ENCODE measurements at regions not wholly inside any gene's neighbourhood (a gene's known extent, or its start where the extent isn't known, plus 50 kb on each side); places are given as distances from the start of the nearest gene placed in this dataset.

DNA sequence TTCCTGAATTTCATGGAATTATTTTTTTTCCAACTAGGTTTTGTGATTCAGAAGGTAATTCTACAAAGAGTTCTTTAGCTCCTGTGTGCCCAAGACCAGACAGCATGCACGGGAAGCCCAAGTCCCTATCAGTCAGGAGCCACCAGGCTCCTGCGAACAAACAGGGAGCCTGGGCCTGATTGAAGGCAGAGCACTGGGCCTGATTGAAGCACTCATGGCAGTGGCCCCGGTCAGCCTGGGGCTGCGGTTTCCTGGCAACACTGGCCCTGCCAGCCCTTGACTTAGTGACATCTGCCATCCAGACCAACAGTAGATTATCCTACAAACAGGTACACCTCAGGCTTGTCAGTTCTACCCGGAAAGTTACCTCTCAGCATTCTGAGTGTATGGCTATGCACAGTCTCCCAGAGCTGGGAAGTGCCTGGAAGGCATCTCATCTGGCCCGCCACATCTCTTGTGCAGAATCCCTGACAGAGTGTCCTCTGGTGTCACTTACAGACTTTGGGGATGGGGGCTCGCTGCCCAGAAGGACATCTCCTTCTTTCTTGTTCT lies 133.8 kb downstream of the VEGFA start:
- TF ChIP-seq ZNF24 (IDR thresholded peaks at IDR 0.05) (no peak), ZNF350 (CRISPR knock-in tag; IDR thresholded peaks at IDR 0.05; ENCODE audit: borderline replicate concordance, low read depth) (no peak)
- TF ChIP-seq, protein P1, sequence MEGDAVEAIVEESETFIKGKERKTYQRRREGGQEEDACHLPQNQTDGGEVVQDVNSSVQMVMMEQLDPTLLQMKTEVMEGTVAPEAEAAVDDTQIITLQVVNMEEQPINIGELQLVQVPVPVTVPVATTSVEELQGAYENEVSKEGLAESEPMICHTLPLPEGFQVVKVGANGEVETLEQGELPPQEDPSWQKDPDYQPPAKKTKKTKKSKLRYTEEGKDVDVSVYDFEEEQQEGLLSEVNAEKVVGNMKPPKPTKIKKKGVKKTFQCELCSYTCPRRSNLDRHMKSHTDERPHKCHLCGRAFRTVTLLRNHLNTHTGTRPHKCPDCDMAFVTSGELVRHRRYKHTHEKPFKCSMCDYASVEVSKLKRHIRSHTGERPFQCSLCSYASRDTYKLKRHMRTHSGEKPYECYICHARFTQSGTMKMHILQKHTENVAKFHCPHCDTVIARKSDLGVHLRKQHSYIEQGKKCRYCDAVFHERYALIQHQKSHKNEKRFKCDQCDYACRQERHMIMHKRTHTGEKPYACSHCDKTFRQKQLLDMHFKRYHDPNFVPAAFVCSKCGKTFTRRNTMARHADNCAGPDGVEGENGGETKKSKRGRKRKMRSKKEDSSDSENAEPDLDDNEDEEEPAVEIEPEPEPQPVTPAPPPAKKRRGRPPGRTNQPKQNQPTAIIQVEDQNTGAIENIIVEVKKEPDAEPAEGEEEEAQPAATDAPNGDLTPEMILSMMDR (CRISPR knock-in tag; IDR thresholded peaks at IDR 0.05): no peak
- TF ChIP-seq, protein P2, sequence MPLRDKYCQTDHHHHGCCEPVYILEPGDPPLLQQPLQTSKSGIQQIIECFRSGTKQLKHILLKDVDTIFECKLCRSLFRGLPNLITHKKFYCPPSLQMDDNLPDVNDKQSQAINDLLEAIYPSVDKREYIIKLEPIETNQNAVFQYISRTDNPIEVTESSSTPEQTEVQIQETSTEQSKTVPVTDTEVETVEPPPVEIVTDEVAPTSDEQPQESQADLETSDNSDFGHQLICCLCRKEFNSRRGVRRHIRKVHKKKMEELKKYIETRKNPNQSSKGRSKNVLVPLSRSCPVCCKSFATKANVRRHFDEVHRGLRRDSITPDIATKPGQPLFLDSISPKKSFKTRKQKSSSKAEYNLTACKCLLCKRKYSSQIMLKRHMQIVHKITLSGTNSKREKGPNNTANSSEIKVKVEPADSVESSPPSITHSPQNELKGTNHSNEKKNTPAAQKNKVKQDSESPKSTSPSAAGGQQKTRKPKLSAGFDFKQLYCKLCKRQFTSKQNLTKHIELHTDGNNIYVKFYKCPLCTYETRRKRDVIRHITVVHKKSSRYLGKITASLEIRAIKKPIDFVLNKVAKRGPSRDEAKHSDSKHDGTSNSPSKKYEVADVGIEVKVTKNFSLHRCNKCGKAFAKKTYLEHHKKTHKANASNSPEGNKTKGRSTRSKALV (CRISPR knock-in tag; IDR thresholded peaks at IDR 0.05): no peak
